Esophagus squamous epithelium (tissue), 4 donors: ENCODE measurements at regions not wholly inside any gene's neighbourhood (a gene's known extent, or its start where the extent isn't known, plus 50 kb on each side); places are given as distances from the start of the nearest gene placed in this dataset.

ENCODE experiments used
- POLR2A ChIP-seq, 4 donors: fragments of 450-650 bp; IDR thresholded peaks; one replicate each; pipeline ENCODE4 v1.6.1; 2017; ENCODE audit warnings: antibody characterized with exemption in 4 of 4, mild to moderate bottlenecking in 4 of 4, moderate library complexity in 3 of 4
- TF ChIP-seq, protein P1 (sequence below), 6 experiments: fragments of 450-650 bp in 4 of 6; fragments of 200-600 bp in 2 of 6; sonication (generic) in 2 of 6; IDR thresholded peaks; one replicate each; pipeline ENCODE4 v1.5.1; 2016 to 2019; ENCODE audit warnings: antibody characterized with exemption in 6 of 6, mild to moderate bottlenecking in 4 of 6, moderate library complexity in 4 of 6

DNA sequence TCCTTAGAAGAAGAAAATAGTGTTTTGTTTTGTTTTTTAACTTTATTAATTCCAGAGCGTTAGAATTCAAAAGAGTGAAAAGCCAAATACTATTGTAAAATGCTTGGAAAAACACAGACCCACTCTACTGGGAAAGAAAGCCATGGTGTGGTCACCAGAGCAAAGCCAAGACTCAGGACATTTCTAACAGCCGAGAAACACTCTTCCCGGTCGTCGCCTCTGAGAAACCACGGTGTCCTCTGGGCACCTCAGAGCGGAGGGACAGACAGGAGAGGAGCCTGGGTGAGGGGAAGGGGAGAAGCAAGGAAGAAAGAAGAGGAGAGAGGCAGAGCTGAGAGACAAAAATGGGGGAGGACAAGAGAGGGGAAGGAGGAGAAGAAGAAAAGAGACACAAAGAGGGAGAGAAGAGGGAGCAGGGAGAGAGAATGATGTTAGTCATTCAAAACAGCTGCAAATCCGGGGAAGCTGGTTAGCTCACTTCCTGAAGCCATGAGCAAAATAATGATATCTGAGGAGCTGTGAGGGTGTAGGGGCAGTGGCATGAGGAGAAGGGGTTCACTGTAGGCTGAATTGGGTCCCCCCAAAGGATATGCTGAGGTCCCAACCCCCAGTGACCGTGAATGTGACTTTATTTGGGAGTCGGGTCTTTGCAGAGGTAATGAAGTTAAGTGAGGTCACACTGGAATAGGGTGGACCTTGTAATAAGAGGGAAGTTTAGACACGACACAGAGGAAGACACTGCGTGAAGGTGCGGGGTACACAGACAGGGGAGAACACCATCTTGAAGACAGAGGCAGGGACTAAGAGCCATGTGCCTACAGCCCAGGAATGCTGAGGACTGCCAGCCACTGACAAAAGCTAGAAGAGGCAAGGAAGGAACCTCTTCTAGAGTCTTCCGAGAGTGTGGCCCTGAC, 58.2 kb upstream of the DMRTB1 start:
- TF ChIP-seq POLR2A (IDR thresholded peaks at IDR 0.05): no peak
- TF ChIP-seq, protein P1, sequence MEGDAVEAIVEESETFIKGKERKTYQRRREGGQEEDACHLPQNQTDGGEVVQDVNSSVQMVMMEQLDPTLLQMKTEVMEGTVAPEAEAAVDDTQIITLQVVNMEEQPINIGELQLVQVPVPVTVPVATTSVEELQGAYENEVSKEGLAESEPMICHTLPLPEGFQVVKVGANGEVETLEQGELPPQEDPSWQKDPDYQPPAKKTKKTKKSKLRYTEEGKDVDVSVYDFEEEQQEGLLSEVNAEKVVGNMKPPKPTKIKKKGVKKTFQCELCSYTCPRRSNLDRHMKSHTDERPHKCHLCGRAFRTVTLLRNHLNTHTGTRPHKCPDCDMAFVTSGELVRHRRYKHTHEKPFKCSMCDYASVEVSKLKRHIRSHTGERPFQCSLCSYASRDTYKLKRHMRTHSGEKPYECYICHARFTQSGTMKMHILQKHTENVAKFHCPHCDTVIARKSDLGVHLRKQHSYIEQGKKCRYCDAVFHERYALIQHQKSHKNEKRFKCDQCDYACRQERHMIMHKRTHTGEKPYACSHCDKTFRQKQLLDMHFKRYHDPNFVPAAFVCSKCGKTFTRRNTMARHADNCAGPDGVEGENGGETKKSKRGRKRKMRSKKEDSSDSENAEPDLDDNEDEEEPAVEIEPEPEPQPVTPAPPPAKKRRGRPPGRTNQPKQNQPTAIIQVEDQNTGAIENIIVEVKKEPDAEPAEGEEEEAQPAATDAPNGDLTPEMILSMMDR (IDR thresholded peaks at IDR 0.05): no peak
